ENCODE measurements at regions not wholly inside any gene's neighbourhood (a gene's known extent, or its start where the extent isn't known, plus 50 kb on each side); places are given as distances from the start of the nearest gene placed in this dataset.

GRCh38 chr6:165204807-165205545 is 104.4 kb downstream of the C6orf118 start:
- TF ChIP-seq CTCF (IDR thresholded peaks at IDR 0.05) (no peak), EP300 (IDR thresholded peaks at IDR 0.05; ENCODE audit: low read depth) (no peak)
